Hippocampal formation (tissue), 2 donors: ENCODE measurements at regions not wholly inside any gene's neighbourhood (a gene's known extent, or its start where the extent isn't known, plus 50 kb on each side); places are given as distances from the start of the nearest gene placed in this dataset.

ENCODE experiments used
- DNase-seq, 2 donors: peaks; one replicate each; lab custom pipeline; 2025; lab: John Stamatoyannopoulos, UW

DNA sequence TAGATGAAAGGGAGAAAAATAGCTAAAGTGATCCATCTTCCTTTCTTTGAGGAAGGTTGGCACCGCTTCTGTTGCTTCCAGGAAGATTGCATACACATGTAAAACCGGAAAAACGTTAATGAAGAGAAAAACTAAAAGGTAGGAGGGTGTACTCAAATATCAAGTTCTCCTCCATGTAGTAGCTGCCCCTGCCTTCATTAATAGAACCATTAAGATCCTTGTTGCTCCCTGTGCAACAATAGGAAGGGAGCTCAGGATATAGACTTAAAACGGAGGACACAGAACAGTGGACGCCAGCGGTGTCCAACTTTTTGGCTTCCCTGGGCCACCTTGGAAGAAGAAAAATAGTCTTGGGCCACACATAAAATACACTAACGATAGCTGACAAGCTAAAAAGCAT, 118.9 kb downstream of the TMEM174 start:
- DNase-seq: no peak

DNA sequence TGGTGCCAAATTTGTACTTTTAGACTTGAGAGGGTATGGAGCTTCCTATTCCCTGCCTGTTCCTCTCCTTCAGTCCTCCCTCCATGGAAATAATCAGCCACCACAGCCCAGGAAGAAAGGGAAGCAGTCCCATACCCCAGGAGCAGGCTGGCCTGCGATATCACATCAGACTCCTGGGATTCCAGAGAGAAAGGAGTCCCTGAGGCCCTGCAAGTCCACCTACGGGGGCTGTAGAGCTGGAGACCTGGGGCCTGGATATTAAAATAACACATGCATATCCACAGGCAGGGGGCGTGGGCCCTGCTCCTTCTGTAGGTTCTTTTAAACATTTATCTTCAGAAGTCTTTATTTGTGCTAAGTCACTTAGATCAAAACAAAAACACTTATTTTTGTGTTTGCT, 117.2 kb downstream of the TMEM174 start:
- DNase-seq: no peak

DNA sequence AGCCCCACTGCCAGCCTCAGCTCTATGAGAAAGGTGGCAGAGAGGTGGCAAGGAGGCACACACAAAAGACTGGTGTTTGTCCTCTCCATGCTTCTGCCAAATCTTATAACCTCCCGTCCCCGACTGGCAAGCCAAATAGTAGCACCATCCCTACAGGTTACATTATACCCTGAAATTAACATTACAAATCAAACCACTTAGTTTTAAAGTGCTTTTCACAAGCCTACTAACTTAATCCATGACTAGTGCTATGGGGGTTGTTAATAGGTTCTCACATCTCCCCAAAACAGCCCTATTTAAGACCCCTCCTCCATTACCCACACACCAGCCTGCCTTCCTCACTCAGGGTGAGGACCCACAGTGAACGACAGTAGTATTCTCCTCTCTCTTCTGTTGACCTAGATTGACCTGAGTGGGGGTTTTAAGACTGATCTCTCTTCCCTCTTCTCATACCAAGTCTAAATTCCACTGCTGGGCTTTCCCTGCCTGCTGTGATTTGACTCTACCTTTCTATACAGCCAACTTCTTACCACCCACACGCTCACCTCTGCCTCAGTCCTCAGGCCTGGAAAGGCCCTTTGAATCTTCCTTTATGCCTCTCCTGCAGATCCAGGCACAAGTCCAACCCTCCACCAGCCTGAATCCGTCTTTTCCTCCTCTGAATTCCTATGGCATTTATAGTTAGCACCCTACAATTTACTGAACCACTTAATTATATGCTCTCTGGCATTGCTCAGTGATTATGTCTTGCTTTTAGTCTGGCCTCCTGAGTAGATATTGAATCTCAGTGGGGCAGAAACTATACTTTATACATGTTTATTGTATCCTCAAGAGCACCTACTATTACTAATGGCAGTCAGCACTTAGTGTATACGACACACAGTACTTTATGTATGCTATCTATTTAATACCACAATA, 116.1 kb downstream of the TMEM174 start:
- DNase-seq: no peak

- no peak for DNase-seq
These were observed 113.9 kb downstream of the TMEM174 start for GRCh38 chr5:73286896-73287295.

- no peak for DNase-seq
These were observed 112.0 kb downstream of the TMEM174 start for GRCh38 chr5:73284985-73285384.

- no peak for DNase-seq
These were observed 111.3 kb downstream of the TMEM174 start for GRCh38 chr5:73284220-73284795.

DNA sequence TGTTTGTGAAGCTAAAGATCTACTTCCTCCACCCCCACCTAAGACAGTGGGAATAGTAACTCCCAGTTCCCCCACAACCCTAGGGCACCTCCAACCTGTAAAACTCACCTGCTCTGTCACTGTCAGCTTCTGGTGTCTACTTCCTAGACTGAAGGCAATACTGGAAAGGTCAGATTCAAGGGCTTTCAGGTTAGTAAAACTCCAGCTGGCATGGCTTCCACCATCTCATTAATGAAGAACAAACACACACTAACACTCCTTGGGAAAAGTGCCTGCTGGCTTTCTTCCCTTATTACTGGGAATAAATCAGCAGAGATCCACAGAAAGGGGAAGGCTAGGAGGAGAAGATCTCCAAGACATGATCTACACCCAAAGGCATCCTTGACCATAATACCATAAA, 109.9 kb downstream of the TMEM174 start:
- DNase-seq: no peak

DNA sequence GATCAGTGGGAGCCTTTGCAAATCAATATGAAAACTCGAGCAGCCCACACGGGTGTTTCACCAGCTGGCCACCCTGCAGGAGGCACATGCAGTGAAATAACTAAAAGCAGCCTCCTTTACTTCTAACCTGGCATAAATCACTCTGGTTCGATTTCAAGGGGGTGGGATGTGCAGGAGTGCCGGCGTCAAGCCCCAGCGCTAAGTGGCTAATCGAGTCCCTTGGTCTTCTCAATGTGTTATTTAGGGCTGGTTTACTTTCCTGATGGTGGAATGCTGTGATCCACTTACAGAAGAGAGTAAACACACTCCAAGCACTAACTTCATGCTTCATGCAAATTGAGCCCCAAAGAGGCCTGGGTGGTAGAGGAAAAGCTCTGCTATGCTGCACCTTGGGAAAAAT, 109.4 kb downstream of the TMEM174 start:
- no peak for DNase-seq

DNA sequence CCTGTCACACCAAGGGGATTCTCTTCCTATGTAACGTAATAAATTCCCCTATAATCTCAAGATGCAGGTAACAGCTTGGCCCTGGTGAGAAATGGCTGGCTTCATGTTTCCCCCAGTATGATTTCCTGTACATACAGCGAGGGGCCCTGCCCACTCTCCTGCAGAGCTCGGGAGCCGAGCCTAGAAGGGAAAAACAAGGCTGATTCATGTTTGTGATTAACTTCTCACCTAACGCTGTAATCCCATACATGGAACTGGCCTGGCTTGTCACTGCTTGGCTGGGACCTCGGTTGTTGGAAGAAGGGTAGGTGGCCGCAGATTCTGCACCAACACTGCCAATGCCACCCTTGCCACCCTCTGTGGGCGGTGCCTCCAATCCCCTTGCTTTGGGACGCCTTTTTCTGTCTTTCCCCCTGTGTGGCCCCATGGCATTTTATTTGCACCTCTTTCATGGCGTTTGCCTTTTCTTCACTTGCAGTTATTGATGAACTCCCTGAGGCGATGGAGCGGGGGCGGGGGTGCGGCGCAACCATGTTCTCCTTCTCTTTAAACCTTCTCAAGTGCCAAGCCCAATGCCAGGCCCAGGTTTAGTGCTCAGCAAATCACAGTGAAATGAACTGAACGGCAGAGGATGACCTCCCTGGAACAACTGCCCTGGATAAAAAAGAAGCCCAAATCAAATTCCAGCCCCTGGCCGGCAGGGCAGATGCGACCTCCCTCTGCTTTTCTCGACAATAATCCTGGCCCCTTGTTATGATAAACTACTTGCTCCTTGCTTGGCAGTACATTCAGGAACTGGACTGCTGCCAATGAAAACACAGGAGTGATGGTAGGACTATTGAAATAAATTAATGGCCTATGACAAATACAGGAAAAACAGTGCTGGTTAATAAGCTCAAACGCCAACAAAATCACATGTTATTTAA, 108.1 kb downstream of the TMEM174 start:
- DNase-seq: no peak

GRCh38 chr5:73280386-73280785, 107.4 kb downstream of the TMEM174 start:
- DNase-seq: no peak

- no peak for DNase-seq
These were observed 106.8 kb downstream of the TMEM174 start for GRCh38 chr5:73279805-73280204.

DNA sequence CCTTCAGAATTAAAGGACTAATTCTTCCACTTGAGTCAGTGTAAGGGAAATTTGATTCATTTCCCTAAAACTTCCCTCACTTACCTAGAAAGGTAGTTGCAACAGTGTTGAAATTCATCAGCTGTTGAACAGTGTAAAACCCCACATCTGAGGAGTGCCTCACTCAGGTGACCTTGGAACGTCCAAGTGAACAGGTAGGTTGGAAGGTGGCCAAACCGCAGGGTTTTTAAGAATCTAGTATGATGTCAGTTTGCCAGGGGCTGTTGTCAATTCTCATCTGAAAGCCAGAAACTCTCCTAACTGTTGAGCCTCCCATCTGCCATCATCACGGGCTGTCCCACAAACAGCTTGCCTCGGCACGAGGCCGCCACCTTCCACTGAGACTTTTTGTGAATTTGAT, 105.7 kb downstream of the TMEM174 start:
- DNase-seq: no peak

- DNase-seq: peak; percentile 78 to 85
These were observed 102.1 kb downstream of the TMEM174 start for GRCh38 chr5:73274881-73275663.

- no peak for DNase-seq
These were observed 101.1 kb downstream of the TMEM174 start for GRCh38 chr5:73274121-73274520.

DNA sequence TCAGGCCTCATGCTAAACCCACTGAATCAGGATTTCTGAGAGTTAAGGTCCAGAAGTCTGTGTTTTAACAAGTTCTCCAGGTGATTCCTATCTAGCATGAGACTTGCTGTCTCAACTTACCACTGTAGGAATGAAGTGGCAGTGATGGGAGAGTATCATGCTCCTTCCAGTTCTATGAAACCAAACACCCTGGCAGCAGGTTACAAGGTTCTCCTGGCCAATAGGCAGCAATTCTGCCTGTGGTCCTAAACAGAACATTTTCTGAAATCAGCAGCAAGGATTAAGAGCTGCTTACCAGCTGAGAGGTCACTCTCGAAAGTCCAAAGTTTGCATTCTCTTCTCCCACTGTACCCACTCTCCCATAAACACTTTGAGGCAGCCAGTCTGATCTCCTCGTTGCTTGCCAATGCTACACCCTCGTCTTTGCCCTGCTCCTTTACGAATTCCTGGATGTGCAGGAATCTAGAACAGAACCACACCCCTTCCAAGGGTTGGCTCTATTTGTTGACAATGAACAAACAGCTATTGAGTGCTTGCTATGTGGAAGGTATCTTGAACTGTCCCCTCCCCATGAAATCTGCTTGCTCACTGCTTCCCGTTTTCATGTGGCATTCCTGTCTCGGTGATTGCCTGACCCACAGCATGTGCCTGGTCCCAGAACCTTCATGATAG, 100.5 kb downstream of the TMEM174 start:
- no peak for DNase-seq

- no peak for DNase-seq
These were observed 99.4 kb downstream of the TMEM174 start for GRCh38 chr5:73272351-73272750.

DNA sequence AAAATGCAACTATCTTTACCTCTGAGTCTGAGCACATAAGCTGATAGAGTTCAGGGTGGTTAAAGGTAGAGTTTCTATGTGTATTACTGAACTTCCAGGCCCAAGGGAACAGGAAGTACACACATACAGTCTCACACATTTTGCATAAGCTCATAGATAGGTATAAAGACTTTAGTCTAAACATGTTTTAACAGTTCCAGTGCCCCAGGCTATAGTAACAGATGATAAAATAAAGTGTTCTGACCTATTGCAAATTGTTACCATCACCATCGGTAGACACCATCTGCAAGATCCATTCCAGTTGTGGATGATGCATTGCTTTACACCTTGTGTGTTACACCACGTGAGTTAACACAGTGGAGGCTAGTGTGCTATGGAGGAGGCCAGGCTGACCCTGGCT, 95.8 kb downstream of the TMEM174 start:
- DNase-seq: no peak

GRCh38 chr5:73267766-73268435, 94.9 kb downstream of the TMEM174 start:
- DNase-seq: no peak

DNA sequence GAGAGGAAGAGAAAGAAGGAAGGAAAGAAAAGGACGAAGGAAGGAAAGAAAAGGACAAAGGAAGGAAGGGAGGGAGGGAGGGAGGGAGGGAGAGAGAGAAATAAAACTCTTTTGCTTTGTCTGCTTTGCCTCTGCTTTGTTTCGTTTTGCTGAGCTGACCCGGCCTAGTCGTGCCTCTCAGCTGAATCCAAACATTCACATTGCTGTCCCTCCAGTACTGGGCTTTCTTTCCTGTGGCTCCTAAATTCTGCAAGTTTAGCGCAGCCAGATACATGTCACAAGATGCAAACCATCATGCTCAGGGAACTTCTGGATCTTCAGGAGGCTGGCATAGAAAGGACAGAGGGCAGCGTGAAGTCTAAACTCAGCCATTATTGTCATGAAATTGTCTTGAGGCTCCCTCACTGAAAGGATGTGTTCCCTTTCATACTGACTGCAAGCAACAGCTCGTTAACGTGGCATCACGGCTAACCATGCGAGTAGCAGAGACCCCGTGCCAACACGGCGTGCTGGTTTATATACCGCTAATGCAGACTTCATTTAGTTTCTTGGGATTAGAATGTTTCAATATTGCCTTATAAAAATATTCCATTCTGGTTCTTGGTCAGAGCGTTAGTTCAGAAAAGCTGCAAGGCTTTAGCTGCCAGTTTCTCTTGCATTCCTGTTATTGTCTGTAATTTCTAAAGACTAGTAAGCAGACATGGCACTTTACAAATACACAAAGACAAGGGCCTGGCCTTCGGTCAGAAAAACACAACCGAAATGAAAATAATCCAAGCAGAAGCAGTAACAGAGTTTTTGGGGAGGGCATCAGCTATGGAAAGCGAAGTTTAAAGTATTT, 94.2 kb downstream of the TMEM174 start:
- DNase-seq: no peak
